UCSD-AML1 (cell line): ENCODE measurements at regions not wholly inside any gene's neighbourhood (a gene's known extent, or its start where the extent isn't known, plus 50 kb on each side); places are given as distances from the start of the nearest gene placed in this dataset.

Experiments
- DNase-seq: peaks from one replicate; lab custom pipeline; 2025; ENCODE audit not compliant: unreplicated experiment; lab: John Stamatoyannopoulos, UW

- DNase-seq, result no peak
Observed at GRCh38 chr13:47277774-47278173, 380.9 kb upstream of the HTR2A start.

DNA sequence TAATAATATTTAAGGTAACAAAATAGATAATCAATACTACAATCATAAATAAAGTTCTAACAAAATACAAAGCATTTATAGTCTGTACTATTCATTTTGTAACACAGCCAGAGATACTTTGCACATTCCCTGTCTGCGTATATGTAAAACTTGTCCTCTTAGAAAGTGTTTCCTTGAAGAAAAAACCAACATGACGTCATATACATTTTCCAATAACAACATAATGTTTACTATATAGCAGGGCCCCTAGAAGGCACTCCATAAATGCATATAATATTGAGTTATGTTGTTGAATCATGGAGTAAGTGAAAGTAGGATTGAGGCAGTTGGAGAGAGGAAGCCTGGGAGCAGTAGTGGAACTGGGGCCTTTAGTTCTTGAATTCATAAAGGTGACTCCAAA, 371.4 kb upstream of the HTR2A start:
- DNase-seq, result no peak

DNA sequence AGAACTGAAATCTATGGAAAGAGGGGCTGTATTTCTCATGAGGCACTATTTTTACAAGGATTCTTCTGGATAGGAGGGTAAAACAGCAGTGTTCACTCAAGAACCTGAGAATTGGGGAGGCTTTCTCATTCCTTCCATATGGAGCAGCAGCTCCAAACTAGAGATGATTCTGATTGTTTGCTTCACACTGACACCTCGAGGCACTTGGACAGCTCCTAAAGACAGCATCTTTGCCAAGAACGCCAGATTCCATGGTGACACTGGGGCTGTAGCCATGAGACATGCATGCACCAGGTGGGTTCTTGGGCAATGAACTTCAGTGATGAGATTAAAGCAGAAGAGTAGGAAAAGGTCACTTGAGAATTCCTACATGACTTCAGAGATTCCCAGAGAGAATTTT, 361.5 kb upstream of the HTR2A start:
- no peak for DNase-seq

- DNase-seq, result no peak
Observed at GRCh38 chr13:47256618-47257017, 359.8 kb upstream of the HTR2A start.

GRCh38 chr13:47252627-47253026, 355.8 kb upstream of the HTR2A start:
- DNase-seq, result no peak

- no peak for DNase-seq
Observed at GRCh38 chr13:47251771-47252170, 354.9 kb upstream of the HTR2A start.

DNA sequence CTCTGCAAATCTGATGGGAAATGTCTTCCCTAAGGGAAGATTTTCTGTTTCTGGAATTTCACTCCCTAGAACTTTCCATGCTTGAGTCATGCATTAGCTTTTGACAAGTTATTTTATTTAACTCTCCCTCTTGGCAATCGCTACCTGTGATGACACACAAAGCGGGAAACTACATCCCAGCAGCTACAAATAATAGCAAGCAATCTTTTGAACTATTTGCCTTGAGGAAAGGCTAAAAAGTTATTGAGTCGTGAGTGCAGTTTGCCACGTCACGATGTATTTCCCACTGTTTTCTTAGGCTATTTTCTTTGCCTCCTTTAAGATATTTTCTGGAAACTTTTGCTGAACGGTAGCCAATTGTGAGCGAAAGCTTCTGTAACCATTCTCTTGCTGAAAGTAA, 353.3 kb upstream of the HTR2A start:
- no peak for DNase-seq

DNA sequence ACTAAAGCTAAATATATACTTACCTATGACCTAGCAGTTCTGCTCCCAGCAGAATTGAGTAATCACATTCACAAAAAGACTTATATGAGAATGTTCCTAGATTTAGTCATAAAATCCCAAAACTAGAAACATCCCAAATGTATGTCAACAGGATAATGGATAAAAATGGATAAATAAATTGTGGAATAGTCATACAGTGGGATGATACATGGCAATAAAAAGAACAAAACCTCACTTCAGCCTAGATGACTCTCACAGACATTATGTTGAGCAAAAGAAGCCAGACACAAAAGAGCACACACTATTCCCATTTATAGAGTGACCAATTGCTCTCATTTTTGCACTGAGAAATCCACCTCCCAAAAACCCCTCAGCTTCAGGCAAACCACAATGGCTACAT, 352.4 kb upstream of the HTR2A start:
- DNase-seq, result no peak

GRCh38 chr13:47241446-47241845, 344.6 kb upstream of the HTR2A start:
- DNase-seq, result no peak

GRCh38 chr13:47239025-47239424, 342.2 kb upstream of the HTR2A start:
- DNase-seq, result no peak

GRCh38 chr13:47237571-47237970, 340.7 kb upstream of the HTR2A start:
- DNase-seq, result no peak

- no peak for DNase-seq
Observed at GRCh38 chr13:47233734-47234133, 336.9 kb upstream of the HTR2A start.

GRCh38 chr13:47232516-47232915, 335.7 kb upstream of the HTR2A start:
- DNase-seq, result no peak

DNA sequence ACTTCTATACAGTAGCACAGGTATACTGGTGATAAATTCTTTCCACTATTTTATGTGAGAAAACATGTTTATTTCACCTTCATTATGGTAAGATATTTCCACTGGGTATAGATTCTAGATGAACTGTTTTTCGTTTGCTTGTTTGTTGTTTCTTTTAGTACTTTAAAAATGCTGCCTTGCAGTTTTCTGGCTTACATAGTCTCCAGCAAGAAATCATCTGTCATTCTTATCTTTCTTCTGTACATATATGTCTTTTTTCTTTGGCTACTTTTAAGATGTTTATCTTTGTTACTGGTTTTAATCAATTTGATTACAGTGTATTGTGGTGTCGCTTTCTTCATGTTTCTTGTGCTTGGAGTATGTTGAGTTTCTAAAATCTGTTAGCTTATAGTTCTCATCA, 333.3 kb upstream of the HTR2A start:
- DNase-seq, result no peak

GRCh38 chr13:47226516-47226915, 329.7 kb upstream of the HTR2A start:
- no peak for DNase-seq

GRCh38 chr13:47220453-47221140, 323.7 kb upstream of the HTR2A start:
- DNase-seq, result no peak

DNA sequence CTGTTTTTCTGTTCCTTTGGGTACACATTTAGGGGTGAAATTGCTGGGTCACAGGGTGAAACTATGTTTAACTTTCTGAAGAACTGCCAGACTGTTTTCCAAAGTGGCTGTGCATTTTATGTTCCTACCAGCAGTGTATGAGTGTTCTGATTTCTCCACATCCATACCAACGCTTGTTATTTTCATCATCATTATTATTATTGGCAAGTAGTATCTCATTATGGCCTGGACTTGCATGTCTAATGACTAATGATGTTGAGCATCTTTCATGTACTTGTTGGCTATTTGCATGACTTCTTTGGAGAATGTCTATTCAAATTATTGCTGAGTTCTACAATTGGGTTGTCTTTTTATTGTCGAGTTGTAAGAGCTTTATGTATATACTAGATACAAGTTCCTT, 321.8 kb upstream of the HTR2A start:
- DNase-seq, result no peak

- DNase-seq, result no peak
Observed at GRCh38 chr13:47216176-47216822, 319.4 kb upstream of the HTR2A start.

- no peak for DNase-seq
Observed at GRCh38 chr13:47215736-47216135, 318.9 kb upstream of the HTR2A start.

DNA sequence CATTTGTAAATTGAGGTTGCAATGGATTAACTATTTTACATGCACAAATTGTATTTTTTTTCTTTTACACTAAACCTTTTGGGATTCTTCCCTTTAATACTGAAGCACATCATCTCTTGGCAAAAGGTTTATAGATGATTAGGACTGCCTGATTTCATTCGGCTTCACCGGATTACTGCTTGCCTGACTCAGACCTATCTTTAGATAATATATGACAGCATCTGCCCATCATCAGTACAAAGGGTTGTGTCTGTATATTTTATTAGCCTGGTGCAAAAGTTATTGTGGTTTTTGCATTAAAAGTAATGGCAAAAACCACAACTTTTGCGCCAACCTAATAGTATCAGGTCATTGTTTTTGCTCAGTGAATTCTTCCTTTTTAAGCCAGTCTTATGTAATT, 316.2 kb upstream of the HTR2A start:
- DNase-seq, result no peak

DNA sequence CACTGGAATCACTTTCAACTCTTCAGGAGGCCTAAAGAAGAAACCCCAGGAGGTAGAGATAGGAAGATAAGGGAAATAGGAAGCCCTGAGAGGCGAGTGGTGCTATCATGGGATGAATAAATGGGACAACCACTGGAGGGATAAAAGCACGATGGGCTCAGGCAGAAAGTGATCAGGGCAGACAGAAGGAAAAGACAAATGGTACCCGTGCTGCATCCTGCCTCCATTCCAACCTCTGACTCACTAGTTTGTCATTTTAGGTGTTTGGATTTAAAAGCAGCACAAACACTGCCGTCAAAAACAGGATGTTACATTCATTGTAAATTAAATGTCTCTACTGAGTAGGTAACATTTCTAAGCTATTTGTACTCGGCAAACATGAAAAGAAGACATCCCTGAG, 314.3 kb upstream of the HTR2A start:
- DNase-seq, result no peak

GRCh38 chr13:47206111-47206510, 309.3 kb upstream of the HTR2A start:
- DNase-seq, result no peak

- no peak for DNase-seq
Observed at GRCh38 chr13:47190696-47191305, 293.9 kb upstream of the HTR2A start.
